GM19372 (cell line): ENCODE measurements at regions not wholly inside any gene's neighbourhood (a gene's known extent, or its start where the extent isn't known, plus 50 kb on each side); places are given as distances from the start of the nearest gene placed in this dataset.

Experiments used
- ATAC-seq: cut with Tn5 transposase; IDR thresholded peaks from one replicate; pipeline ENCODE4 v1.9.1; 2021; ENCODE audit warnings: mild to moderate bottlenecking, low read depth, moderate library complexity; ENCODE audit not compliant: unreplicated experiment

DNA sequence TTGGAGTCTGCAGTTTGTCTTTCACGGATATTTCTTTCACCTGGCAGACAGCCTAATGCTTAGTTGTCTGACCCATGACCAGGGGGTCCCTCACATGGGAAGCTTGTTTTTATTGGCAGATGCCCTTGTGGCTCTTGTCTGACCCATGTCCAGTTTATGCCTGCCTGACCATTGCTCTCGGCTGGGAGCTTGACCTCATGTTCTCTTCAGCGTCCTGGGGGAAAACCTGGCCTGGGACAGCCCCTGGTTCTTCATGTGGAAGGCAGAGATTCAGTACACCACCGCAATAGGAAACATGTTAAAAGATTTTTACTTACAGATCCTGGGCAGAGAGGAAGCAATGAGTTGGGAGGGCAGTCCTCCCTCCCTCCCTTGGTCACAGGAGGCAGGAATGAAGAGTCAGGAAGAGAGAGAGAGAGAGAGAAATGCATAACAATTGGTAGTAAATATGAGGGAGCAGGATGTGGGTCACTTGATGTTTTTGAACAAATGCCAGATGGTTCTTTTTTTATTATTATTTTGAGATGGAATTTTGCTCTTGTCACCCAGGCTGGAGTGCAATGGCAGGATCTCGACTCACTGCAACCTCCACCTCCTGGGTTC is 302.7 kb upstream of the MYOCD start:
- ATAC-seq = no peak

DNA sequence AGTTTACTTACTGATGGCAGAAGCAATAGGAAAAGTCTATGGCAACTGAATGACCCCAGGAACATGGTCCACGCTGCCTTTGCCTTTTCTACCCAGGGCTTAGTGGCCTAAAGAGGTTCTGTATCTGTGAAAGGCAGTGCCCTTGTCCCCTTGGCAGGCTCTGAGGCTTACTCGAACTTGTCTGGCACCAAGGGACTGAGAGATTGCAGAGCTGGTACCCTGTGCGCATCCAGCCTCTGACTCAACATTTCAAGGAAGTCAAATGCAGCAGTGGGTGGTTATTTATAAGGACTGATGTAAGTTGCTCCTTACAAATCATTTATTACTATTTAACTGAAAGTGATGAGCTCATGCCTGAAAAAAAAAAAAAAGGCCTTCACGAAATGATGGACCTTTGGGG is 299.9 kb upstream of the MYOCD start:
- ATAC-seq = no peak

- ATAC-seq = no peak
These were observed 296.6 kb upstream of the MYOCD start for GRCh38 chr17:12369065-12369464.

- ATAC-seq = no peak
These were observed 289.4 kb upstream of the MYOCD start for GRCh38 chr17:12376276-12376675.

GRCh38 chr17:12386225-12386624 is 279.5 kb upstream of the MYOCD start:
- ATAC-seq = no peak

DNA sequence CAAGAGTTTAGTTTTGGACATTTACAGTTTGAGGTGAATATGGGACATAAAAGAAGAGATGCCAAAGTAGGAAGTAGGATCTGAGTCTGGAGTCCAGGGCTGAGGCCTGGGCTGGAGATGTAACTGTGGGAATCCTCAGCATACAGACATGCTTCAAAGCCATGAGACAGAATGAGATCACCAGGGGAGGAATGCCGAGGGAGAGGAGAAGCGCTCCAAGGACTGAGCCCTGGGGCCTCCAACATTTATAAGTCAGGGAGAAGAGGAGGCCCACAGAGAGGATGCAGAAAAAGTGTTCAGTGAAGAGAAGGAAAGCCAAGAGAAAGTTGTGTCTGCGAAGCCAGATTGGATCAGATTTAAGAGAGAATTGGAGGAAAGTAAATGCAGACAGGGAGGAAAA is 277.5 kb upstream of the MYOCD start:
- ATAC-seq = no peak

DNA sequence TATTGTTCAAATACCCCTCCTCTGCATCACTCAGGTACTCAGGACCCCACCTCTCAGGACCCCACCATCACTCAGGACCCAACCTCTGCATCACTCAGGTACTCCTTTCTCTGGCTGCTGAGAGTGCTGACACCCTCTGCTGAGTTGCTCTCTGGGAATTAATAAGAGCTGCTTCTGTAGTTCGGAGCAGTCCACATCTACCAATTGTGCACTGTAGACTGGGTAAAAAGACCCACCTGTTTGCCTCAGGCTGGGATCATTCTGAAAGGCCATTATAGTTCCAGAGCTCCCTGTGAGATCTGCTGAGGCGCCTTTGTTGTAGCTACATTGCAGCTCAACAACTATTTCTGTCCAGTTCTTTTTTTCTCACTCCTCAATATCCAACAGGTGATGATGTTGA is 276.3 kb upstream of the MYOCD start:
- no peak for ATAC-seq

GRCh38 chr17:12390631-12391030 is 275.1 kb upstream of the MYOCD start:
- ATAC-seq = no peak

GRCh38 chr17:12391468-12391867 is 274.2 kb upstream of the MYOCD start:
- no peak for ATAC-seq

GRCh38 chr17:12395733-12396354 is 269.8 kb upstream of the MYOCD start:
- ATAC-seq = no peak

DNA sequence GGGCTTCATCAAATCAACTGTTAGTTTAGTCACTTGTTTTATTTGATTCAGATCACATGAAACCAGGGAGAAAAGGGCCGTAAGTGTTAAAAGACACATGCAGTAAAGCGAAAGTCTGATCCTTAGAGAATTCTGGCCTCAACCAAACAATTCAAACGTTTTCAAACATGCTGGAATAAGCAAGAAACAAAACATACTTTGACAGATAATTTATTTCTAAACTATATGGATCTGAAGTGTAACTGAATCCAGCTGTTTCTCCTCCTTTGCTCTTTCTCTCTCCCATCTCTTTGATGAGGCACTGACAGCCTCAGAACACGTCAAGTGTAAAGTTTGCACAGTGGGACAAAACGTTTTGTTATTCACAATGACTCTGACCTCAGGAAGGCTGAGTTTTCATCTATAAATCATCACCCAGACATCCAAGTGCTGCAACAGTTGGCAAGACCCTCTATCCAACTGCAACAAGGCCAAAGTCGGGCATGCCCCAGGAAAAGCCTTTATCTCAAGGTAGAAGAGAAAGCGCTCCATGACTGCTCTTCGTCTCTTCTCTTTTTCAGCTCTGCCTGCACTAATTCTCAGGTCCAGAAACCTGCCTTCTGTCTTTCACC is 267.1 kb upstream of the MYOCD start:
- ATAC-seq = no peak

GRCh38 chr17:12402963-12403622 is 262.6 kb upstream of the MYOCD start:
- ATAC-seq = no peak

DNA sequence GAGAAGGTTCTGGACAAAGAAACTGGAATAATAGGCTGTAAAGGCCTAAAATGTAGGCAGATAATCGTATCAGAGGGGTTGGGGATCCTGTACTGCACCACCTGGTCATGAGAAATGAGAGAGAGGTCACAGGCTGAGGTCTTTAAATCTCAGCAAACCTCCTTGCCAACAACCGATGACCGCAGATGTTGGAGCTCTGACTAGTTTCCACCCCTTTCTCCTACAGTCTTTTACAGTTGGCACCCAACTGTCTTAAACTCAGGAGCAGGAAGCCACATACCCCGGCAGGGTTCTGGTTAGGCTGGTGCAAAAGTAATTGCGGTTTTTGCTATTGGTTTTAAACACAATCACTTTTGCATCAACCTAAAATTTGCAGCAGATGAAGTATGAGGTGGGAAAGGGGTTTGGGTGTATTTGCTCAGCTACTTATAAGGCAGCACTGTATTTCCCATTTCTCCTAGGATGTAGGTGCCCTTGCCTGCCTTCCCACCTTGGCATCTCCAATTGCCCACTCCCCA is 261.8 kb upstream of the MYOCD start:
- ATAC-seq = no peak

GRCh38 chr17:12406623-12407215 is 259.0 kb upstream of the MYOCD start:
- ATAC-seq = no peak

GRCh38 chr17:12407495-12408252 is 258.0 kb upstream of the MYOCD start:
- ATAC-seq = no peak

DNA sequence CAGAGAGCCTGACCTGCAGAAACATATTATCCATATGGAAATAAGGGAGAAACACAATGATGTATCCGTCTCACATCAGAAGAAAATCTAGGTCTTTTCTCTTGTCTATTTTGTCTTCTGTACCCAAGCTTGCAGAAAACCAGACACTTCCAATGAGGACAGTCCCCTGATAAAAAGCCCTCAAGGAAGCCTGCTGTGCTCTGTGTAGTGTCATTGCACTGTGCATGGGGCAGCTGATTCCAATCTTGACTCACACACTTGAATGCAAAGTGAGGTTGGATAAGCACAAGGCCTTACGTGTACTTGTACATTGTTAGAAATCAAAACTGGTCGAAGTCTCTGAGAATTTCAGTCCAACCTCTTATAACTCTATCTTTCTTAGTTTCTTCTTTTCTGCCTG is 256.6 kb upstream of the MYOCD start:
- no peak for ATAC-seq

DNA sequence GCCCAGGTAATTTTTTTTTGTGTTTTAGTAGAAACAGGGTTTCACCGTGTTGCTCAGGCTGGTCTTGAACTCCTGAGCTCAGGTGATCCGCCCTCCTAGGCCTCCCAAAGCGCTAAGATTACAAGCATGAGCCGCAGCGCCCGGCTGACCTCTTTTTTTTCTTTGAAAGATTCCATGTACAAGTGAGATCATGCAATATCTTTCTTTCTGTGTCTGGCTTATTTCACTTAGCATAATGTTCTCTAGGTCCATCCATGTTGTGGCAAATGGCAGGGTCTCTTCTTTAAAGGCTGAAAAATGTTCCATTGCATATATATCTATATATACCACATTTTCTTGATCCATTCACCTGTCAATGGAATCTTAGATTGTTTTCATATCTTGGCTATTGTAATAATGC is 255.0 kb upstream of the MYOCD start:
- ATAC-seq = no peak

DNA sequence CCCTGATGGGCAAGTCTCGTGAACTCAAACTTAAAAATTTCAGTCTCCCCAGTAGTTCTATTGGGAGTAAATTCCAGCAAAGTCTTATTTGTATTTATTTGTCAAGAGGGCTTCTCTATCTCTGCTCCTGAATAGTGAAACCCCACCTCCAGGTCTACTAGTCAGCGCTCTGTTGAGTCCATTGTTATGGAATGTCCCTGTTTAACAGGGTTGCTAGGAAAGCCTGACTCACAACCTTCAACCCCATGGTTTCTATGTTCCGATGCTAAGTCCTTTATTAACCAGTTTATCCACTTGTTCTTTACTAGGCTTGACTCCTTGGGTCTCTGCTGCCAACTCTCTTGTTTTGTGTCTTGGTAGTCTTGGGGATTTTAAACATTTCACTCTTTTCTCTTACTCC is 250.7 kb upstream of the MYOCD start:
- no peak for ATAC-seq

DNA sequence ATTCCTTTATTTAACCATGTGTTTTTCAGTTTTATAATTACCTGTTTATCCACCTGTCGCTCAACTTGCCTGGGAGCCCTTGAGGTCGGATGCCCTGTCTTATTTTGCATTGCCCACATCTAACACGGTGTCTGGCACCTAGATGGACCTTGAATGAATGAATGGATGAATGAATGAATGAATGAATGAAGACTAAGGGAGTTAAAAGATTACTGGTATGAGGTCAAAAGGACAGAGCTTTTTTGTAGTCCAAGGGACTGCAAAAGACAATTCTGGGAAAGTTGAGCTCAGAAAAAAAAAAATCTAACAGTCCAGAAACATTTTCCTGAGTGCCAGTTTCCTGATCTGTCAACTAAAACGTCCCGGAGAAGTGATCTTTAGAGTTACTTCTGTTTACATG is 244.6 kb upstream of the MYOCD start:
- no peak for ATAC-seq

- ATAC-seq = peak; percentile 76
These were observed 243.9 kb upstream of the MYOCD start for GRCh38 chr17:12421646-12422306.
